NOMO-1 (cell line): ENCODE measurements at regions not wholly inside any gene's neighbourhood (a gene's known extent, or its start where the extent isn't known, plus 50 kb on each side); places are given as distances from the start of the nearest gene placed in this dataset.
"Not testable (repeated sequence)": the region's sequence is repeated elsewhere in the genome, so short reads cannot be mapped to it uniquely, and the experiment has no call there.

Experiments
- DNase-seq, 2 experiments: peaks; one replicate each; lab custom pipeline; 2025; ENCODE audit not compliant: unreplicated experiment in 2 of 2; lab: John Stamatoyannopoulos, UW

DNA sequence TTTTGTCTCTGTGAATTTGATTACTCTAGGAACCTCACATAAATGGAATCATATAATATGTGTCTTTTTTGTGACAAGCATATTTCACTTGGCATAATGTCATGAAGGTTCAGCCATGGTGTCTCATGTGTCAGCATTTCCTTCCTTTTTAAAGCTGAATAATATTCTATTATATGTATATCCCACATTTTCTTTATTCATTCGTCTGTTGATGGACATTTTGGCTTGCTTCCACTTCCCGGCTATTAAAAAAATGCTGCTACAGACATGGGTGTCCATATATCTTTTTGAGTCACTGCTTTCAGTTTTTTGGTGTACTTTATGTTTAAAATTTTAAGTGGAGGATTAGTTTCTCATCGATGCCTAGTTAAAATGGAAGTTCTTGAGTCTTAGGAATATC lies 59.8 kb upstream of the C5orf63 start:
- no peak for DNase-seq

DNA sequence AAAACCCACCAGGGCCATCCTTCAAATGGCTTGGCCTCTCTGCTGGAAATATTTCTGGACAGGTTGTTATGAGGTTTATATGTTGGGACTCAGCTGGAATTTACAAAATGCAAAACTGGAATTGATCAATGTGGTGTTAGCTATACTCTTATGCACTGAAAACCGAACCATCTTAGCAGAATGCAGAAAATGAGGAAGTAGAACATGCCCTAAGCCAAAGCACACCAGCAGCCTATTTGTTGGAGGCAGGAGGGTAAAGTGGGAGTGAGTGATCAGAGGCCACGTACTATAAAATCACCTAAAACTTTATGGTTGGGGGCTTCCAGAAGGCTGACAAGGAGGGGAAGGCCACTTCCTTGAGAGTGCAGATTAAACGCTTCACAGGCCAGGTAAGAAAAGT lies 63.6 kb upstream of the C5orf63 start:
- peak; percentile 3 to 23 for DNase-seq

DNA sequence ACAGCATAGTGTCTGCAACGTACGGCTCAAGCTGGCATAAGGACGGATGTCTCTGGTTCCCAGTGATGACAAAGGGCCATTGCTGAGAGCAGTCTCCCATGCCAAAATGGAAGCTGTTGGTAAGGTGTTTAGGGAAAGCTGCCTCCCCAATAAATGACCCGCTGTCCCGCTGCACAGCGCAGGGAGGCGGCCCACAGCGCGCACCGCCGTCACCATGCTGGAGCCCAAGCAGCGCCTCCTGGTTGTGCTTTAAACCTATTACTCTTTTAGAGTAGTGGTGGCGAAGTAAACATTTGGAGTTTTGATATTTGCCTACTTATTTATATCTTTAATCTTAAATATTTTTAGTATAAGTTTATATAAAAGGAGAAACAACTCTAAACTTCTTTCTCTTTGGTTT lies 70.4 kb upstream of the C5orf63 start:
- no peak for DNase-seq

DNA sequence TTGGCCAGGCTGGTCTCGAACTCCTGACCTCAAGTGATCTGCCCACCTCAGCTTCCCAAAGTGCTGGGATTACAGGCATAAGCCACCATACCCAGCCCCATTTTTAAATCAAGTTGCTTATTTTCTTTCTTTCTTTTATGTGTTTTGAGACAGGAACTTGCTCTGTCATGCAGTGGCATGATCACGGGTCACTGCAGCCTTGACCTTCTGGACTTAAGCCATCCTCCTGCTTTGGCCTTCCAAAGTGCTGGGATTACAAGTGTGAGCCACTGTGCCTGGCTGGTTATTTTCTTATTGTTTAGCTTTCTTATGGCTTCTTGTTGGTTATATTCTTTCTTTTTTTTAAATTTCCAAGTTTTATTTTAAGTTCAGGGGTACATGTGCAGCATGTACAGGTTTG lies 79.7 kb upstream of the C5orf63 start:
- no peak for DNase-seq

DNA sequence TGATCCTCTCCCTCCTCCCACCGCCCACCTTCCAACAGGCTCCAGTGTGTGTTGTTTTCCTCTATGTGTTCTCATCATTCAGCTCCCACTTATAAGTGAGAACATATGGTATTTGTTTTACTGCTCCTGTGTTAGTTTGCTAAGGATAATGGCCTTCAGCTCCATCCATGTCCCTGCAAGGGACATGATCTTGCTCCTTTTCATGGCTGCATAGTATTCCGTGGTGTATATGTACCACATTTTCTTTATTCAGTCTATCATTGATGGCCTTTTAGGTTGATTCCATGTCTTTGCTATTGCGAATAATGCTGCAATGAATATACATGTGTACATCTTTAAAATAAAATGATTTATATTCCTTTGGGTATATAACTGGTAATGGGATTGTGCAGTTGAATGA lies 80.2 kb upstream of the C5orf63 start:
- DNase-seq: no peak

DNA sequence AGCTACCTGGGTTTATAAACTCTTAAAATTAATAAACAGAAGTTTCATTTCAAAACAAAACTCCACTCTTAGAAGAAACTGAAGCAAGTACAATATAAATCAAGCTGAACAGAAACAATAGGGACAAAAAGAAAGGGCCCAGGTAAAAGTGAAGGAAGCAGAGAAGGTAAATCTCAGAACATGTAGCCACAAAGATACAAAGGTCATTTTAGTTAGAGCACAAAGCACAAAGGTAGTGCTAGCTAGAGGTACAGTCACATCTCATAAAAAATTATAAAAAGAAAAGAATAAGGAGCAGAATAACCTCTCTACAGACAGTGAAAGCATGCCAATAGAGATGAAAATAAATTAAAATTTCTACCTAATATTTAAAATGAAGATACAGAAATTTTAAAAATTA lies 90.4 kb upstream of the C5orf63 start:
- no peak for DNase-seq

DNA sequence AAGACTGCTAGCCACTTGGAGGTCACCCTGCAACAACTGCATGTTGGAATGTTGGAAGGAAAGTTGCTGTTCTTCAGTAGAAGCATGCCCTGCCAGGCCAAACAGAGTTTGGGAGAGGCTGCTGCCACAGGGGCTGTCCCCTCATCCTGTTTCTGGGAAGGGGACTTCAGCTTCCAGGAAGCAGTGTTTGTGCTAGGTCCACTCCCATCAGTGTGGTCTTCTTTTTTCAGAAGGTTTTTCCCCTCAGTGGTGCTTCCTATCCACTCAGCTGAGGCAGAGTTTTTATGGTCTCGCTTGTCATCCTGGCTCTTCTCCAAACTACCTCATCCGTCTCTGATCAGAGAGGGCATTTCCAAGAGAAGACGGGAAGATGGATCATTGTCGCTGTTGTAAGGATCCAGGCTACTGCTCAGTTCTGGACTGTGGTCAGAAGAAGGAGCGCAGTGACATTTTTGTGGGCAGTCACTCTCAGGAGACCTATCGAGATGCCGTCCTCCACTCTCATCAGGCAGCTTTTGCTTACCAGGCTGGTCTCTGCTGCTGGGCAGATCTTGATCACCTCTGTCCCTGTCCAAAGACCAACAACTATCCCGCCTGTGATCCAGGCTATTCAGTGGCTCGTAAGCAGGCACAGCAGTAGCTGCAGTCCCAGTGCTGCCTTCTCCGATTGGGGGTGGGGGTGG lies 97.8 kb upstream of the C5orf63 start:
- no peak for DNase-seq

DNA sequence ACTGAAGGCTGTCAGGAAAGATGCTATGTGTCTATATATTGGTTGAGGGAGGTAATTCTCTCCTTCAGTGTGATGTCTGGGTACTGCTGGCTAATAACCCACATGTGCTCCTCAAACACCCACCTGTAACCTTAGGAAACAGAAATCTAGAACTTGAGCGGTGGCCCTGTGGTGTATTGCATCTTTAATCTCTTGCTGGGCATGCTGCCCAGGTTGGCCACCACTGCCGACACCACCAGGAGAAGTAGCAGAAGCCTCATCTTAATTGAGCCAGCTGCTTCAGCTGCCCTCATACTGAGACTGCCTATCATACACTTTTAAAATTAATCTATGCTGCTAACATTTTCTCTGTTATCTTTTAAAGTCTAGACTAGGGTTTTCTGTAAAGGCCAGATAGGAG lies 103.5 kb upstream of the C5orf63 start:
- no peak for DNase-seq

DNA sequence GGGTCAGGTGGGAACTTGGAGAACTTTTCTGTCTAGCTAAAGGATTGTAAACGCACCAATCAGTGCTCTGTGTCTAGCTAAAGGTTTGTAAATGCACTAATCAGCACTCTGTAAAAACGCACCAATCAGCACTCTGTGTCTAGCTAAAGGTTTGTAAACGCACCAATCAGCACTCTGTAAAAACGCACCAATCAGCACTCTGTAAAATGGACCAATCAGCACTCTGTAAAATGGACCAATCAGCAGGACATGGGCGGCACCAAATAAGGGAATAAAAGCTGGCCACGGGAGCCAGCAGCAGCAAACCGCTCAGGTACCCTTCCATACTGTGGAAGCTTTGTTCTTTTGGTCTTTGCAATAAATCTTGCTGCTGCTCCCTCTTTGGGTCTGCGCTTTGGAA lies 108.0 kb upstream of the MEGF10 start:
- not testable (repeated sequence) for DNase-seq

DNA sequence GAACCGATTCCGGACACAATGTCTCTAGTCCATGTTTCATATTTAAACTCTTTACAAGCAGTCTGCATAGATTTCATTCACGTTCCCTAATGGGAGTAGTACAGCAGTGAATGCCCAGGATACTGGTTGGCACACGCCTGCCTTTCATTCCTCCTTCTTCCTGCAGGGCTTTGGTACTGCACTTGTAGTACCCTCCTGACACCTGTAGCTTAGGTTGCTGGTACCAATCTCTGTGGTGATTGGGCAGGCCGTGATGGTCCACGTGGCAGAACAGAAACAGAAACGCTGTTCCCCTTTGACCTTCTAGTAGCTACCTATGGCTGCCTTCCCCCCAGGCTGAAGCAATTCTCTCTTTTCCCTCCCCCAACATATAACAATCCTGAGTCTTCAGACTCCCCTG lies 107.3 kb upstream of the MEGF10 start:
- no peak for DNase-seq

DNA sequence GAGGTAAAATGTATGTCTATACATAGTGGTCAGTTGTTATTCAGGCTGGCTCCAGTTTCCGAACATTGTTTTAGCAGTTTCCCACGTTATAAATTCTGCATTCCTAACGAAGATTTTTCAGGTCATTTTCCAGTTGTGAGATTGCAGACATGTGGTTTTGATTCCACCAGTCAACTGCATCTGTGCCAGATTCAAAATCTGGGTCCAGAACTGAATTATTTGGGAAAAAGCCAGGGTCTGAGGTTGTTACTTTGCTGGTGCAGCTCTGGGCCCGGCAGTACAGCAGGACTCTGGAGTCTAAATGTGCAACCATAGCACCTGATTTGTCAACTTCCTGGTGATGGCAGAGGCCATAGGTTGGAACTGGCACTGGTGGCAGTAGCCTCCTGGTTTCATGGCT lies 105.7 kb upstream of the MEGF10 start:
- no peak for DNase-seq

DNA sequence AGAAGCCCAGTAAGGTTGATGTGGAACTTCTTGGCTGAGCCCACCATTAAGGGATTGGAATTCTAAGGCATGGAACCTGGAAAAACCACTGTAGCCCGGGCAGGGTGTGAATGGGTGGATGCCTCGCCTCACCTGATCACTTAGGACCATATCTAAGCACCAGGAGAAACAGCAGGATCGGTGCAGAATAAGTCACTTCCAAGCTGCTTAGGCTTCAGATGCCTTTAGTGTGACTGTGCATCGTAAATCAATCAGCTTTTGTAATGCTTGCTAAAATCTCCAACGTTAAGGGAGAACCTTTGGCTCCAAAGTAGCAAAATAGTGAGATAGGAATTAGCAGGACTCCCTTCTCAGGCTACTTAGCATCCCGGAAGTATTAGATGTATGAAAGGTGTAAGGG lies 103.9 kb upstream of the MEGF10 start:
- no peak for DNase-seq

DNA sequence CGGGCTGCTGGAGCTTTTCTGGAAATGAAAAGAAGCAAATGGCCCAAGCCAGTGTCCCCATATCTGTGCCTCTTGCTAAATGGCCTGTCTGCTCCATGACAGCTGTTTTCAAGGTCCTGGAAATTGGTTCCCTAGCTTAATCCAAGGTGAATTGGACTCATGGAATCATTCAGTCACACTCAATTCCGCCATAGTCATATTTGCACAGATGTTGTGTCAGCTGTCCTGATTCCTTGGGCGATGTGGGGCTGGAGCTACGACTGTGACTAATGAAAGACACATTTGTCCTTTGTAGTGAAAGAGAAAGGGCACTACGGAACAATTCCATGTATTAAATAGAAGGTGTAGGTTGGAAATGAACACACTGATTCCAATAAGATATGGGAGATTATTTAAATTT lies 102.9 kb upstream of the MEGF10 start:
- DNase-seq: no peak

DNA sequence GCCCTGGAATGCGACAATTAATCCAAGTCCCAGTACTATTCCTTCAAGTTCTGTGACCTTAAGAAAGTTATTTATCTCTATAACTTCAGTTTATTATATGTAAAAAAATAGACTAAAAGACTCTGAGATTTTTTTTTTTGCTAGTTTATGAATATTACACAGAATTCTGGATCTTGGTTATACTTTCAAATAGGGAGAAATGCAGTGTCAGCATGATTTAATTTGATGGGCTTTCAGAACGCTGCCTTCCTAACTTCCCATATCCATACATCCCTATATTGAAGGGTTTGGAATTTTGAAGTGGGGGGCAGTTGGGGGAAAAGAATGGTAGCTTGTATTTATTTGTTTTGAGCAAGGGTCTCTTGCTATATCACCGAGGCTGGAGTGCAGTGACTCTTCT lies 98.4 kb upstream of the MEGF10 start:
- DNase-seq: no peak

DNA sequence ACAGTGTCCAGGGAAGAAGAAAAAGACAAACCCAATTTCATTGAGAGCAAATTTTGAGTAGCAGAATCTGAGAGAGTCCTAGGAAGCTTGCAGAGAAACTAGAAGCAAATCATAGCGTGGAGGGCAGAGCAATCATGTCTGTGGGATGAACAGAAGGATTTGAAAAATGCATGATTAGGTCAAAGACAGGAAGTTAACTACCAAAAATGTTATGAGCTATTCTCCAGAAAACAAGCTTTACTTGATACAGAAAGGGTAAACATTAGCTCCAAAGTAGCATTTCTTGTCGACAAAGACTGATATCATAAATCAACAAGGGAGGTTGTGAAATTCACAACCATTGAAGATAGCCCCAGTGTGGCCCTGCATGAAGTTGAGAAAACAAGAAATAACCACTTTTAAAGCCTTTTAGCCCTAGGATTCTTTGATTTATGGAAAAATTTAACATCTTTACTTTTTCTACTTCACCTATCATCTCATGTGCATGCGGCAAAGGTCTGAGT lies 97.7 kb upstream of the MEGF10 start:
- DNase-seq: no peak

DNA sequence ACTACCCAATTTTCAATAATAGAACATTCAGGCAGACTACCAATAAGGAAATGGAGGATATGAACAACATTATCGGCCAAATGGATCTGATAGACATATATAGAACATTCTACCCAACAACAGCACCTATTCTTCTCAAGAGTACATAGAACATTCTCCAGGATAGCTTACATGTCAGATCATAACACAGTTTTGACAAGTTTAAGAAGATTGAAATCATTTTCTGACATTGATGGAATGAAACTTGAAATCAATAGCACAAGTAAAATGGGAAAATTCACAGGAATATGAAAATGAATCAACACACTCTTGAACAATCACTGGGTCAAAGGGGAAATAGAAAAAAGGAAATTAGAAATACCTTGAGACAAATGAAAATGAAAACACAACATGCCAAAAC lies 94.6 kb upstream of the MEGF10 start:
- DNase-seq: no peak

DNA sequence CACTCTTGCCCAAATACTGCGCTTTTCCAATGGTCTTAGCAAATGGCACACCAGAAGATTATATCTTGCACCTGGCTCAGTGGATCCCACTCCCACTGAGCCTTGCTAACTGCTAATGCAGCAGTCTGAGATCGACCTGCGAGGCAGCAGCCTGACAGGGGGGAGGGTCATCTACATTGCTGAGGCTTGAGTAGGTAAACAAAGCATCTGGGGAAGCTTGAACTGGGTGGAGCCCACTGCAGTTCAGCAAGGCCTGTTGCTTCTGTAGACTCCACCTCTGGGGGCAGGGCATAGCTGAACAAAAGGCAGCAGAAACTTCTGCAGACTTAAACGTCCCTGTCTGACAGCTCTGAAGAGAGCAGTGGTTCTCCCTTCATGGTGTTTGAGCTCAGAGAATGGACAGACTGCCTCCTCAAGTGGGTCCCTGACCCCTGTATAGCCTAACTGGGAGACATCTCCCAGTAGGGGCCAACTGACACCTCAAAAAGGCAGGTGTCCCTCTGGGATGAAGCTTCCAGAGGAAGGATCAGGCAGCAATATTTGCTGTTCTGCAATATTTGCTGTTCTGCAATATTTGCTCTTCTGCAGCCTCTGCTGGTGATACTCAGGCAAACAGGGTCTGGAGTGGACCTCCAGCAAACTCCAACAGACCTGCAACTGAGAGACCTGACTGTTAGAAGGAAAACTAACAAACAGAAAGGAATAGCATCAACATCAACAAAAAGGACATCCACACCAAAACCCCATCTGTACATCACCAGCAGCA lies 93.0 kb upstream of the MEGF10 start:
- DNase-seq: not testable (repeated sequence)

DNA sequence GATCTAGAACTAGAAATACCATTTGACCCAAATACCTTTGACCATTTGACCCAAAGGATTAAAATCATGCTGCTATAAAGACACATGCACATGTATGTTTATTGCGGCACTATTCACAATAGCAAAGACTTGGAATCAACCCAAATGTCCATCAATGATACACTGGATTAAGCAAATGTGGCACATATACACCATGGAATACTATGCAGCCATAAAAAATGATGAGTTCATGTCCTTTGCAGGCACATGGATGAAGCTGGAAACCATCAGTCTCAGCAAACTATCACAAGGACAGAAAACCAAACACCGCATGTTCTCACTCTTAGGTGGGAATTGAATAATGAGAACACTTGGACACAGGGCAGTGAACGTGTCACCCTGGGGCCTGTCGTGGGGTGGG lies 87.9 kb upstream of the MEGF10 start:
- not testable (repeated sequence) for DNase-seq

DNA sequence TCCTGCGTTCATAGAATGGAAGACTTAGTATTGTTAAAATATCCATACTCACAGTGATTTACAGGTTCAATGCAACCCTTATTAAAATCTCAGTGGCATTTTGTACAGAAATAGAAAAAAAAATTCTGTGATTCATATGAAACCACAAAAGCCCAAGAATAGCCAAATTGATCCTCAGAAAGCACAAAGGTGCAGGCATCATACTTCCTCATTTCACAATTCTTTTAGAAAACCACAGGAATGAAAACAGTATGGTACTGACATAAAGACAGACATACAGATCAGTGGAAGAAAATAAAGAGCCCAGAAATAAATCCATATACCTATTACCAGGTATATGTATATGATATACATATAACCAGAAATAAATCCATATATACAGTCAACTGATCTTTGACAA lies 86.8 kb upstream of the MEGF10 start:
- DNase-seq: peak; percentile 32 to 76

DNA sequence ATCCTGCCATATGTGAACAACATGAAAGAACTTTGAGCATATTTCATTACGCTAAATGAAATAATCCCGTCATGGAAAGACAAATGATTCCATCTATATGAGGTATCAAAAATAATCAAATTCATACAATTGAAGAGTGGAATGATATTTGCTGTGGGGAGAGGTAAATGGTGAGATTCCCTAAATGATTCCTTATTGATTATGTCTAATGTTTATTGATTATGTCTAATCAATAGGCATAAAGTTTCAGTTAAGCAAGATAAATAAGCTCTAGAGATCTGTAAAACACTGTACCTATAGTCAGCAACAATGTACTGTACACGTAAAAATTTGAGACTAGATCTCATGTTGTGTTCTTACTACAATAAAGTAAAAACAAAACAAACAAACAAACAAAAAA lies 85.4 kb upstream of the MEGF10 start:
- no peak for DNase-seq

DNA sequence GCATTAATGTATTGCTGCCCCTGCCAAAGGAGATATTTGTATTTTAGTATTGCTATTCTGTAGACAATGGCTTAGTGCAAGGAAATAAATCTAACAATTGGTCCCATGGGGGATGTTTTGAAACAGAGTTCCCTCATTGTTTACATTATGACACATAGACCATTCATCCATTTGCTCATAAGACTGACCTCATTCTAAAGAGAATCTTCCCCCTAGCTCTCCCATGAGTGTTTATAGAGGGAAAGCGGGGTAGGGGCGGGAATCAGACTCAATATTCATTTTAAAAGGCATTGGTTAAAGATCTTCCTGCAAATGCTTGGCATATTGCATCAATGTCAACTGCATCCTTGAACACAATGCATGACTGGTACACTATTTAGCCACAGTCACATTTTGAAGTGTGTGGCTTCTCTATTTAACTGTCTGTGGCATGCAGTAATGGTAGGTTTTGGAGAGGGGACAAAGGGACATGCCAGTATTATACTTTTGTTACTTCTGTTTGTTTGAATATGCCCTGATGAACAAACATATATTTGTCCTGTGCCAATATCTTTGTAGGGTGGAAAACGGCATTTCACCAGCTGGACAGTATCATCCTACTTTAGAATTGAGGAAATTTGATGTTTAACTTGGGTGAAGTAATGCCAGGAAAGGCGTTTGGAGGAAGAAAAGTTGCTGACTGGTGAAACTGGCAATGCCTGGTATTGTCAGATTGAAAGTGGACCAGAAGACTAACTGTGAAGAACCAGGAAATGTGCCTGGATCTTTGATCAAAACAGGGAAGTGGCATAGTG lies 84.1 kb upstream of the MEGF10 start:
- no peak for DNase-seq

DNA sequence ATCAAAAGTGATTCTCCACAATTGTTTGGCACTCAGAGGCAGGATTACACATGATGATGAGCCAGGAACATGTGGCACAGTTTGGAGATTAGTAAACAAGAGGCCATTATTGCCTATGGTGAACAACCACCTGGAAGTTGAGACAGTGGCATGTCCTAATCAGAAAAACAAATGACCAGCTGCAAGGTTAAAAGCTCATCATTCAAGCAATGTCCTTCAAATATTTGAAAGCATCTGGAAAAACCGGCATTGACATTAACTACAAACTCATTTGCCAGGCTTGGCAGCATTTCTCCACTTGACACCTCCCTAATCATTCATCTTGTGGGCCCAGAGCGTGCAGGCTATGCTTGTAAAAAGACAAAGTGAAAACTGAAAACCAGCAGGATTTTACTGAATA lies 80.6 kb upstream of the MEGF10 start:
- no peak for DNase-seq
